GM12892 (cell line): ENCODE measurements at regions not wholly inside any gene's neighbourhood (a gene's known extent, or its start where the extent isn't known, plus 50 kb on each side); places are given as distances from the start of the nearest gene placed in this dataset.

Source experiments
- POLR2A ChIP-seq: IDR thresholded peaks from 2 replicates; pipeline ENCODE4 v1.6.1; 2011; ENCODE audit warnings: low read depth, low read length, control low read depth
- POLR2AphosphoS5 ChIP-seq: IDR thresholded peaks from 2 replicates; pipeline ENCODE4 v1.6.1; 2011; ENCODE audit warnings: low read depth, low read length, control low read depth
- TAF1 ChIP-seq: IDR thresholded peaks from 2 replicates; pipeline ENCODE4 v1.6.1; 2011; ENCODE audit warnings: low read depth, mild to moderate bottlenecking, control low read depth, low read length, borderline replicate concordance

DNA sequence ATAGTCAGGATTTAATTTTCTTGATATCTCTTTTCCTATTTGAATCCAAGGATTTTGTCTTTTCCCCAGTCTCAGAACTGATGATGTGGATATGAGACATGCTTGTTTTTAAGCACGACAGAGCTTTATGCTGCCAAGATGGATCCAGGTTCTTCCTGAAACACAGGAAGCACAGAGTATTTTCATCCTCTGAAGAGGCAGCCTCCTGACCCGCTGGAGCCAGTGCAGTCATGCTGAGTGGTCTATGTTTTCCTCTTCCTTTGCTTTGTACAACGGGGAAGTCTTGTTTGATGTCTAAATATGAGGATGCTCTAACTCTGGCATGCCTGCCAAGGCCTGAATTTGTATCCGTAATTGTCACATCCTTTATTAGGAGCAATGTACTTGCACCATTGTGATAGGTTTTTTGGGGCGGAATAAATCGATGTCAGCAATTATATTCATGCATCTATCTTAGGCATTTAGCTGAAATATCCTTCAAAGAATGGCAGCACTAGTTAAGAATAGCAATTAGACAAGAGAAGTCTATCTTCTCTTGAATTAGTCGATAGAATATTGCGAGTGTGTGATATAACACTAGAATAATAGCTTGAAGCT is 407.1 kb upstream of the JAG1 start:
- TF ChIP-seq POLR2AphosphoS5 (no peak), TAF1 (no peak), POLR2A (no peak)
